Endodermal cell (in vitro differentiated cells): ENCODE measurements at regions not wholly inside any gene's neighbourhood (a gene's known extent, or its start where the extent isn't known, plus 50 kb on each side); places are given as distances from the start of the nearest gene placed in this dataset.

ENCODE experiments used
- DNase-seq: peaks from one replicate; pipeline ENCODE4 v3.0.0-alpha.2; 2017
- H3K27ac ChIP-seq: 2 replicates; pipeline ENCODE4 v1.5.1; 2013; ENCODE audit warnings: mild to moderate bottlenecking, low read depth, low read length, moderate library complexity
- H3K27me3 ChIP-seq: 2 replicates; pipeline ENCODE4 v1.6.1; 2013; ENCODE audit warnings: mild to moderate bottlenecking, low read length, moderate library complexity; ENCODE audit not compliant: insufficient read depth, control insufficient read depth, poor library complexity, severe bottlenecking
- H3K36me3 ChIP-seq: 2 replicates; pipeline ENCODE4 v1.7.0; 2013; ENCODE audit warnings: mild to moderate bottlenecking, low read length, moderate library complexity; ENCODE audit not compliant: control insufficient read depth, insufficient read depth
- H3K4me1 ChIP-seq: one replicate; pipeline ENCODE4 v1.7.0; 2013; ENCODE audit warnings: low read length; ENCODE audit not compliant: control insufficient read depth, insufficient read depth
- H3K4me3 ChIP-seq: 2 replicates; pipeline ENCODE4 v1.5.1; 2013; ENCODE audit warnings: mild to moderate bottlenecking, low read length, moderate library complexity
- H3K9ac ChIP-seq: 2 replicates; pipeline ENCODE4 v1.6.1; 2013; ENCODE audit warnings: mild to moderate bottlenecking, low read length, moderate library complexity; ENCODE audit not compliant: poor library complexity, severe bottlenecking; ENCODE audit errors: extremely low read depth
- H3K9me3 ChIP-seq: 2 replicates; pipeline ENCODE4 v1.6.1; 2013; ENCODE audit warnings: mild to moderate bottlenecking, low read length, moderate library complexity; ENCODE audit not compliant: control insufficient read depth
- H3K27ac Mint-ChIP-seq: 2 replicates; pipeline ENCODE4 v1.8.0; 2020; ENCODE audit warnings: mixed read lengths
- H3K27me3 Mint-ChIP-seq: 2 replicates; pipeline ENCODE4 v1.8.0; 2021; ENCODE audit warnings: mild to moderate bottlenecking, mixed read lengths; ENCODE audit not compliant: insufficient read depth
- H3K36me3 Mint-ChIP-seq: 2 replicates; pipeline ENCODE4 v1.8.0; 2020; ENCODE audit warnings: low read depth, mixed read lengths
- H3K4me1 Mint-ChIP-seq: 2 replicates; pipeline ENCODE4 v1.8.0; 2020; ENCODE audit warnings: mixed read lengths
- H3K4me3 Mint-ChIP-seq: 2 replicates; pipeline ENCODE4 v1.8.0; 2020; ENCODE audit warnings: mild to moderate bottlenecking, moderate library complexity, mixed read lengths
- H3K9me3 Mint-ChIP-seq: 2 replicates; pipeline ENCODE4 v1.8.0; 2020; ENCODE audit warnings: mild to moderate bottlenecking, mixed read lengths
- WGBS, 2 experiments: methylation state at CpG; one replicate each; pipeline versions ENCODE4 v1.1.5 to v1.1.7; 2013; ENCODE audit warnings: missing lambda C conversion rate in 2 of 2, mixed read lengths in 1 of 2; ENCODE audit not compliant: insufficient coverage in 1 of 2, insufficient read length in 1 of 2; 5-methylcytosine and 5-hydroxymethylcytosine counted together
- TF ChIP-seq, protein P1 (sequence below): fragments of 200-600 bp; sonication (generic); conservative IDR thresholded peaks from 2 replicates; pipeline ENCODE4 v1.5.0; 2021; ENCODE audit warnings: antibody characterized with exemption, mild to moderate bottlenecking

DNA sequence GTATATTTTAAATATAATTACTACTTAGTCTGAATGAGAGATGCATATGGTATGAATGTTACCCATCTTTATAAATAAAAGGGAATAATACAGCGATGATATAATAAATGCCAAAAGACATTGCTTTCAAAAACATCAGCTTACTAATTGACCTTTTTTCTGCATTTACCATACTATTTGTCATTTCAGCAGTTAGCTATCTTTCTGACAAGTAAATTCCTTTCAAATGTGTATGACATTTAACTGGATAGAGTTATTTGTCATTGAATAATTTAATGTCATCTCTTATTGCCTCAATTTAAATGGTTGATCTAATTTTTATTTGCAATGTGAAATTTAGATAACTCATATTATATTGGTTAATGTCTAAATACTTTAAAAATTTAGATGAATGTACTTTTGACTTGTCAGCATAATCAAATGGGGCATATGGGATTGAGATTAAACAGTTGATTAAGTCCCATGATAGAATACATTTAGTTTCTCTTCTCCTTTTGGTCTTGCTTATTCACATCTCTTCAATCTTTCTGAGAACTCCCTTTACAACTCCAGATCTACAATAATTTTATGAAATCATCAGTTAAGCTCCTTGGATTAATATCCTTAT, 350.9 kb downstream of the PCDH18 start:
- Mint-ChIP-seq H3K9me3 (peaks cover 4% of the 10 kb centered on the region), H3K36me3 (no peaks in the 10 kb centered on the region), H3K4me1 (no peaks in the 10 kb centered on the region), H3K4me3 (no peak overlapping the region), H3K27me3 (no peaks in the 10 kb centered on the region), H3K27ac (no peak overlapping the region)
- no peak overlapping the region for H3K9ac ChIP-seq
- no peaks in the 10 kb centered on the region for H3K9me3 ChIP-seq
- TF ChIP-seq, protein P1, sequence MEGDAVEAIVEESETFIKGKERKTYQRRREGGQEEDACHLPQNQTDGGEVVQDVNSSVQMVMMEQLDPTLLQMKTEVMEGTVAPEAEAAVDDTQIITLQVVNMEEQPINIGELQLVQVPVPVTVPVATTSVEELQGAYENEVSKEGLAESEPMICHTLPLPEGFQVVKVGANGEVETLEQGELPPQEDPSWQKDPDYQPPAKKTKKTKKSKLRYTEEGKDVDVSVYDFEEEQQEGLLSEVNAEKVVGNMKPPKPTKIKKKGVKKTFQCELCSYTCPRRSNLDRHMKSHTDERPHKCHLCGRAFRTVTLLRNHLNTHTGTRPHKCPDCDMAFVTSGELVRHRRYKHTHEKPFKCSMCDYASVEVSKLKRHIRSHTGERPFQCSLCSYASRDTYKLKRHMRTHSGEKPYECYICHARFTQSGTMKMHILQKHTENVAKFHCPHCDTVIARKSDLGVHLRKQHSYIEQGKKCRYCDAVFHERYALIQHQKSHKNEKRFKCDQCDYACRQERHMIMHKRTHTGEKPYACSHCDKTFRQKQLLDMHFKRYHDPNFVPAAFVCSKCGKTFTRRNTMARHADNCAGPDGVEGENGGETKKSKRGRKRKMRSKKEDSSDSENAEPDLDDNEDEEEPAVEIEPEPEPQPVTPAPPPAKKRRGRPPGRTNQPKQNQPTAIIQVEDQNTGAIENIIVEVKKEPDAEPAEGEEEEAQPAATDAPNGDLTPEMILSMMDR, result no peak
- no peaks in the 10 kb centered on the region for H3K36me3 ChIP-seq
- no peak overlapping the region for H3K27ac ChIP-seq
- H3K4me1 ChIP-seq, result no peaks in the 10 kb centered on the region
- DNase-seq, result no peak
- H3K4me3 ChIP-seq, result no peak overlapping the region
- no peaks in the 10 kb centered on the region for H3K27me3 ChIP-seq
- 100% methylated on average over 1 of the region's 1 CpG for WGBS, 2 experiments

DNA sequence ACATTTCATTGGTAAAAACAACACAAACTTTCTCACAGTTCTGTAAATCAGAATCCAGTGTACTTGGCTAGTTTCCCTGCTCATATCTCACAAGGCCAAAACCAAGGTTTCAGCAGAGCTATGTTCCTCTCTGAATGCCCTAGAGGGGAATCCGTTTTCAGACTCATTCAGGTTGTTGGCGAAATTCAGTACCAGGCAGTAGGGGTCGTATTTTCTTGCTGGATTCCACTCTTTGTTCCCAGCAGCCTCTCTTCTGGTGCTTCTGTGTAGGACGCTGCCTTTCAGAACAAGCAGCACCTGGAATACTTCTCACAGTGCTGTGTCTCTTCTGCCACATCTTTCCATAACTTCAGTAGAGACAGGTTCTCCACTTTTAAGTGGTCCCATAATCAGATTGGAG, 351.9 kb downstream of the PCDH18 start:
- H3K9me3 ChIP-seq, result no peaks in the 10 kb centered on the region
- no peaks in the 10 kb centered on the region for H3K27me3 ChIP-seq
- H3K9ac ChIP-seq, result no peak overlapping the region
- peak; percentile 70 for DNase-seq
- no peaks in the 10 kb centered on the region for H3K27me3 Mint-ChIP-seq
- peaks cover 4% of the 10 kb centered on the region for H3K9me3 Mint-ChIP-seq
- WGBS, 2 experiments, result 38 to 53% methylated on average over 4 of the region's 4 CpGs
- H3K27ac ChIP-seq, result no peak overlapping the region
- H3K4me3 Mint-ChIP-seq, result no peak overlapping the region
- H3K4me3 ChIP-seq, result no peak overlapping the region
- no peaks in the 10 kb centered on the region for H3K4me1 ChIP-seq
- no peaks in the 10 kb centered on the region for H3K36me3 ChIP-seq
- H3K27ac Mint-ChIP-seq, result no peak overlapping the region
- H3K36me3 Mint-ChIP-seq, result no peaks in the 10 kb centered on the region
- TF ChIP-seq, protein P1, result peak; percentile 74
- H3K4me1 Mint-ChIP-seq, result no peaks in the 10 kb centered on the region

DNA sequence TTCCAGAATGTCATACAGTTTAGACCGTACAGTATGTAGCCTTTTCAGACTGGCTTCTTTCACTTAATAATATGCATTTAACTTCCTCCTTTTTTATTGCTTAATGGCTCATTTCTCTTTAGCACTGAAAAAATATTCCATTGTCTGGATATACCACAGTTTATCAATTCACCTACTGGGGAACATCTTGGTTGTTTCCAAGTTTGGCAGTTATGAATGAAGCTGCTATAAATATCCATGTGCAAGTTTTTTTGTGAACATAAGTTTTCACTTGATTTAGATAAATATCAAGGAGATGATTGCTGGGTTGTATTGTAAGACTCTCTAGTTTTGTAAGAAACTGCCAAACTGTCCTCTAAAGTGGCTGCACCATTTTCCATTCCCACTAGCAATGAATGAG, 375.5 kb downstream of the PCDH18 start:
- TF ChIP-seq, protein P1, result no peak
- WGBS, 2 experiments, result 75 to 84% methylated on average over 1 of the region's 1 CpG
- Histone ChIP-seq H3K4me1 (no peaks in the 10 kb centered on the region), H3K27me3 (no peaks in the 10 kb centered on the region), H3K4me3 (no peak overlapping the region), H3K36me3 (no peaks in the 10 kb centered on the region), H3K27ac (no peak overlapping the region), H3K9me3 (no peaks in the 10 kb centered on the region), H3K9ac (no peak overlapping the region)
- Mint-ChIP-seq H3K4me1 (no peaks in the 10 kb centered on the region), H3K9me3 (no peaks in the 10 kb centered on the region), H3K27me3 (no peaks in the 10 kb centered on the region), H3K27ac (no peak overlapping the region), H3K36me3 (no peaks in the 10 kb centered on the region), H3K4me3 (no peak overlapping the region)
- no peak for DNase-seq
